Sigmoid colon (tissue), 4 donors: ENCODE measurements at regions not wholly inside any gene's neighbourhood (a gene's known extent, or its start where the extent isn't known, plus 50 kb on each side); places are given as distances from the start of the nearest gene placed in this dataset.

Experiments used
- CTCF ChIP-seq, 4 experiments: fragments of 450-650 bp in 3 of 4; fragments of 200-600 bp in 1 of 4; IDR thresholded peaks; one replicate each; pipeline ENCODE4 v1.5.1; 2016 to 2019; ENCODE audit warnings: antibody characterized with exemption in 4 of 4, mild to moderate bottlenecking in 3 of 4, moderate library complexity in 2 of 4
- EP300 ChIP-seq, 4 donors: sonication (generic); formaldehyde crosslinking; IDR thresholded peaks; one replicate each; pipeline ENCODE4 v1.6.1; 2017; ENCODE audit warnings: antibody characterized with exemption in 4 of 4
- POLR2A ChIP-seq, 2 donors: fragments of 450-650 bp; IDR thresholded peaks; one replicate each; pipeline ENCODE4 v1.6.1; 2016; ENCODE audit warnings: antibody characterized with exemption in 2 of 2, mild to moderate bottlenecking in 2 of 2, moderate library complexity in 2 of 2
- POLR2AphosphoS5 ChIP-seq, 4 donors: sonication (generic); formaldehyde crosslinking; IDR thresholded peaks; one replicate each; pipeline ENCODE4 v1.6.1; 2017; ENCODE audit warnings: antibody characterized with exemption in 4 of 4

- no peak for TF ChIP-seq POLR2AphosphoS5 (IDR thresholded peaks at IDR 0.05)
- TF ChIP-seq CTCF (IDR thresholded peaks at IDR 0.05), result no peak
- no peak for TF ChIP-seq POLR2A (IDR thresholded peaks at IDR 0.05)
- no peak for TF ChIP-seq EP300 (IDR thresholded peaks at IDR 0.05)
Measured at GRCh38 chr15:38878026-38878425, 313.4 kb upstream of the RASGRP1 start.
